ENCODE measurements at regions not wholly inside any gene's neighbourhood (a gene's known extent, or its start where the extent isn't known, plus 50 kb on each side); places are given as distances from the start of the nearest gene placed in this dataset.
"Not testable (repeated sequence)": the region's sequence is repeated elsewhere in the genome, so short reads cannot be mapped to it uniquely, and the experiment has no call there.

DNA sequence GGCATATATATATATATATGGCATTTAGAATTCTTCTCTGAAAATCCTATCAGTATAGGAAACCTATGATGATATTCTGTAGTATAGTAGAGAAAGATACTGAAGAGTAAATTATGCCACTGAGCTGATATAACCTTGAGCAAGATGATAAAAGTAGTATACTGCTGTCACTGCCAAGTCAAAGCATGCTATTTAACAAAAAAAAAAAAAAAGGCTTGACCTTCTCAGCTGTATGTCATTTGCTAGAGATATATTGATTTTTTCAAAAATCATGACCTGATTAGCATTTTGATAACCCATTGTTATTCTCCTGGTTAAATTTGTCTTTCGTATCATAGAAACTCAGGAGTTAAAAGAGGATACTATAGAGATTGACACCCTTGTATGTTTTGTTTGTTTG lies 299.4 kb downstream of the ADAMTS20 start:
- no peak for DNase-seq (ENCODE audit: low spot score)

DNA sequence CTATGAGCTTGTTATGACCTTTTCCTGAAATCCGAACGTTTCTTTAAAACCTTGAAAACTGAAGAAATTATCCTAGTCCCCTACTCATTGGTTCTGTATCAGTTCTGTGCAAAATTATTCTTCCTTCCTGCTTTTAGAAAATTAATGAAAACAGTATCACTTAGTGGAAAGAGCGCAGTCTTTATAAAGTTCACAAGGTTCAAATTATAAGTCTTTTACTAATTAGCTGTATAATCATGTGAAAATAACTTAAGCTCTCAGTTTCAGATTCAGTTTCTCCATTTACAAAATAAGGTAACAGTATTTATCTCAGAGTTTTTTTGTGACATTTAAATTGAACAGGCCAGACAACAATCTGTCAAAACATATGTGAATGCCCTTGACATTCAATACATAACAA lies 306.1 kb downstream of the ADAMTS20 start:
- no peak for DNase-seq (ENCODE audit: low spot score)

- no peak for DNase-seq (ENCODE audit: low spot score)
These were observed 310.0 kb downstream of the ADAMTS20 start for GRCh38 chr12:43241986-43242385.

- DNase-seq (ENCODE audit: low spot score) = no peak
These were observed 313.7 kb downstream of the ADAMTS20 start for GRCh38 chr12:43238281-43238680.

DNA sequence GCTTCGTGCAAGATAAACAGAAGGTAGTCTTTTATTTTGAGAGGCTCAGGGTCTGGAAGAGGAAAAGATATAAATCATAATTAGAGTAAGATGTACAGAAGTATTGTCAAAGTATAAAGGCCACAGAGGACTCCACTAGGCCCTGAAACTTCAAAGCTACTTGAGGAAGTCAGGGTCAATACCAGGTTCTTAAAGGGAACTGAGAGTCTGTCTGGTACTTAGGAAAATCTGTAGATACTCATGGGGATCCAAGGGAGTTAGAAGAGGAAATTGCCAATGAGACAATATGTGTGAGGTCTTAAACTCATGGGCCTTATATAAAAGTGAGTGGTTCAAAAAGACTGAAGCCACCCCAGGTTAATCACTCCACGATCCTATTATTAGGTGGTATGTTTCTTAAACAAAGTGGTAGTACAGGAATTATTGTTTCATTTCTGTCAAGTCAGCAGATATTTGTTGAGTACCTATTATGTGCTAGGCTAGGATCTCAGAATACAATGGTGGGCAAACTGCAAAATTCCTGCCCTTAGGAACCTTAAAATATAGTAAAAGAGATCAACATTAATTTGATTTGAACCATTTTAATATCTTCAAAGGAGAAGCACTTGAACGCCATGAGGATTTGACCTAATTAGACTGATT lies 314.6 kb downstream of the ADAMTS20 start:
- DNase-seq (ENCODE audit: low spot score) = no peak

DNA sequence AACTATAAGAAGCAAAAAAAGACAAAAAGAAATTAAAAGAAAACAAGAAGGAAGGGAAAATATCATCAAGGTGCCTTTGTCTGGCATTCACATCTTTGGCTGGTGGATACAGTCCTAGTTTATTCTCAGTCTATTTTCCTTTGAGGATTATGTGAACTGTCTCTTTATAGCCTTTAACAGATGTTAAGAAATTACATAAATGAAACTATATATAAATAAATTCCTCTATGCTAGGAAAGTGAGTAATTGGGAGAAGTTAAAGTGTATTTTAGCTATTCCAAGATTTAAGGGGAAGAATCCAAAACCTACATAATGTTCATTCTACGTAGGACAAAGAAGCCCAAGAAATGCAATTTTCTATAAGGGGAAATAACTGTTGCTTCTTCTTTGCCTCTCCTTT lies 316.3 kb downstream of the ADAMTS20 start:
- no peak for DNase-seq (ENCODE audit: low spot score)

DNA sequence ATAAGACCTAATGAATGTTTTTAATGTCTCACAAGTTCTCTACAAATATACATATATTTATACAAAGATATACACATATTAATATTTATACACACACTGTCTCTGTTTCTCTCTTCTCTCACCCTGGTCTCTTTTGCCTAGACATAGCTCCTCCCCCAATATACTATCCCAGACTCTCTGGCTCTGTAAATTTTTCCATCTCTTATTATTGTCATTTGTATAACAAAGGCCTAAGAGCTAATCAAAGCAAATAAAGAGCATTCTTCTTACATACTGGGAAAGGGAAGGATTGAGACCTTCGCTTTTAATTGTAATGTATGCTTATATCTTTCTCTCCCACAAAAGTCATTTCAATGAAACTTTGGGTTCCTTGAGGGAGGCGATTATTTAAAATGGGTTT lies 318.1 kb downstream of the ADAMTS20 start:
- no peak for DNase-seq (ENCODE audit: low spot score)

DNA sequence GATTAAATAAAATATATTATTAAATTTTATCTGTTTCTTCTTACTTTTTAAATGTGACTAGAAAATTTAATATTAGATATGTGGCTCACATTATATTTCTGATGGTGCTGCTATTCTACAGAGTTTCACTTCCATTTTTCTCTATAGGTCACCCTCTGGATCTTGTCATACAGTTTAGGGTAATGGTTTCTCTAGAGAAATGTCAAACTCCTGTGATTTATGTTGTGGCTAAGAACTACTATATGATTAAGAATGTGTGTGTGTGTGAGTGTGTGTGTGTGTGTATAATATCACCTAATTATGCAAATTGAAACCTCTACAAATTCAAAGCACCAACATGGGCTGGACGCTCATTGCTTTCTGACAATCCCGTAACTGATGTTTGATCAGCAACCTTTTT lies 325.9 kb downstream of the ADAMTS20 start:
- DNase-seq (ENCODE audit: low spot score) = no peak

- DNase-seq (ENCODE audit: low spot score) = not testable (repeated sequence)
These were observed 327.7 kb downstream of the ADAMTS20 start for GRCh38 chr12:43224190-43224805.

- DNase-seq (ENCODE audit: low spot score) = no peak
These were observed 329.2 kb downstream of the ADAMTS20 start for GRCh38 chr12:43222796-43223195.

GRCh38 chr12:43221216-43221615 lies 330.8 kb downstream of the ADAMTS20 start:
- DNase-seq (ENCODE audit: low spot score) = no peak

DNA sequence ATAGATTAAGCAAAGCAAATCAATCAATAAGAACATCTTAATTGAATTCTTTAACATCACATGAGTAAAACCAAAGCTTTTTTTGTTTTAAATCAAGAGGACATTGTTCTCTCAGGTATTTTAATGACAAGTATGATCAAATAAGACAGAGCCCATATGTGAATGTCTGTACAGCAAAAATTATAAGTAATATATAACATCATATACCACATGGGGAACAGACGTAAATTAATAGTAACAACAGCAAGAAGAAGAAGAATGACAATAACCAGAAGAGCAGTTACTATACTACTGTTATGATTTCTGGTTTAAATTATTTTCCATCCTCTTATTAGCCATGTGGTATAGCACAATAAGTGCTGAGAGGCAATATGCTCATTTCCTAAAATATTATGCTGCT lies 335.5 kb downstream of the ADAMTS20 start:
- DNase-seq (ENCODE audit: low spot score) = no peak

DNA sequence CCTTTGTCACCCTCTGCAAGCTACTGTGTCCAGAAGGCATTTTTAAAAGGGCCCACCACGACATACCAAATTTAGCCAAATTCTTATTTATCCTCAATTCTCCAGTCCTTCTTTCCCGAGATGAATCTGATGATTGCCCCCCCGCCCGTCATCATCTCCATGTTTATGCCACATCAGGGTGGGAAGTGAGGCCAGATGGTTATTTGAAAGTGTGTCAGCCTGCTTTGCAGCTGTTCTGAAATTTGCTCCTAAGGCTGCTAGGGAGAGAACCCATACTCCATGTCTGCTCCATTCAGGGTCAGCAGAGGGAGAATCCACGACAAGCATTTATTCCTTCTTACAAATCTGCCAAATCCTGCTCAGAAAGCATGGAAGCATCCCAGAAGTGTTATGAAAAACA lies 337.8 kb downstream of the ADAMTS20 start:
- no peak for DNase-seq (ENCODE audit: low spot score)

- no peak for DNase-seq (ENCODE audit: low spot score)
These were observed 338.4 kb downstream of the ADAMTS20 start for GRCh38 chr12:43213608-43214007.

DNA sequence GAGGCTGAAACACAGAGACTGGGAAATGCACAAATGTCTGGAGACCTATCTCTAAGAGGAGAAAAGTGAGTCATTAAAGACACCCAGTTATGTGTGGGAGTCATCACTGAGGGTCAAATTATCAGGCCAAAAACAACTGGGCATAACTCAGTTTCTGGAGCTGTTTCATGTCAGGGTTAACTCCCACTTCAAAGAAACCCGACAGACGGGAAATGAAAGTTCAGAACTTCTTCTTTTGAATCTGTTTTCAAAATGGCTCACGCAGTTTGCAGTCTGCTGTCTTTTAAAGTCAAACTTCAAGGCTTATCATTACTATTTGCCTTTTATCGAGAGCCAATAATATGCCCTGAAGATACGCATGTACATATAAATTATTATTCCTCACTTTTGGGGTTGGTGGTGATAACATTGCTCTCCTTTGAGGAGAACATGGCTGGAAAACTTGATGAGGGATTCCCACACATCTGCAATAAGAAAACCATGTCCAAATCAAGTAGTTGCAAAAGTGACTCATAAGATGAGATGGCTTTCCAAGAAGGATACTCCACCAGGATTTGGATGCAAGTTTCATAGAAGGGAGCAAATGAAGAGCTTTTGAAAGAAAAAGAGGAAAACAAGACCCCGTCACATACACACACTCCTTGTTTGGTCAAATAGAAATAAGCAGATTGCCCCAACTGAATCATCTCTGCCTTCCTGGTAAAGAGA lies 341.4 kb downstream of the ADAMTS20 start:
- DNase-seq (ENCODE audit: low spot score) = no peak

- no peak for DNase-seq (ENCODE audit: low spot score)
These were observed 343.4 kb downstream of the ADAMTS20 start for GRCh38 chr12:43208627-43209026.

DNA sequence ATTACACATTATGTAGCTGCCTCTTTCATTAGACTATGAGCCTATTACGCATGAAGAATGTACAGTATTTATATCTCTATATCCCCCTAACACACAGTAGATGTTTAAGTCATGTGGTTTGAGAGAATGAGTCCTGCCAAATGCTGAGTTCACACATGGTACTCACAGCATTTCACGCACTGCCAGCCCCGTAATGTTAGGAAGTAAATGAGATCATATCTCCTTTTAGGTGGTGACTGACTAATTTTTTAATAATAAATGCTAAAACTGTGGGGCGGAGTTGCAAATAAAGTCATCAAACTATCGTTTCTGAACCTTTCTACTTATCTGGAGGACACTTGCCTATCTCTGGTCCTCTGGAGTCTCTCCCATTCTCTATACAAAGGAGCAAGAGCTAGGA lies 343.8 kb downstream of the ADAMTS20 start:
- DNase-seq (ENCODE audit: low spot score) = no peak

- DNase-seq (ENCODE audit: low spot score) = no peak
These were observed 345.6 kb downstream of the ADAMTS20 start for GRCh38 chr12:43206396-43206795.

GRCh38 chr12:43198608-43199007 lies 353.4 kb downstream of the ADAMTS20 start:
- DNase-seq (ENCODE audit: low spot score) = no peak

GRCh38 chr12:43196268-43196907 lies 355.6 kb downstream of the ADAMTS20 start:
- DNase-seq (ENCODE audit: low spot score) = no peak

DNA sequence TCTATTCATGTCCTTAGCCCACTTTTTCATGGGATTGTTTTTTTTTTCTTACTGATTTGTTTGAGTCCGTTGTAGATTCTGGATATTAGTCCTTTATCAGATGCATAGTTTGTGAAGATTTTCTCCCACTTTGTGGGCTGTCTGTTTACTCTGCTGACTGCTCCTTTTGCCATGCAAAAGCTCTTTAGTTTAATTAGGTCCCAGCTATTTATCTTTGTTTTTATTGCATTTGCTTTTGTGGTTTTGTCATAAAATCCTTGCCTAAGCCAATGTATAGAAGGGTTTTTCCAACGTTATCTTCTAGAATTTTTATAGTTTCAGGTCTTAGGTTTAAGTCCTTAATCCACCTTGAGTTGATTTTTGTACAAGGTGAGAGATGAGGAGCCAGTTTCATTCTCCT lies 358.9 kb downstream of the ADAMTS20 start:
- not testable (repeated sequence) for DNase-seq (ENCODE audit: low spot score)

DNA sequence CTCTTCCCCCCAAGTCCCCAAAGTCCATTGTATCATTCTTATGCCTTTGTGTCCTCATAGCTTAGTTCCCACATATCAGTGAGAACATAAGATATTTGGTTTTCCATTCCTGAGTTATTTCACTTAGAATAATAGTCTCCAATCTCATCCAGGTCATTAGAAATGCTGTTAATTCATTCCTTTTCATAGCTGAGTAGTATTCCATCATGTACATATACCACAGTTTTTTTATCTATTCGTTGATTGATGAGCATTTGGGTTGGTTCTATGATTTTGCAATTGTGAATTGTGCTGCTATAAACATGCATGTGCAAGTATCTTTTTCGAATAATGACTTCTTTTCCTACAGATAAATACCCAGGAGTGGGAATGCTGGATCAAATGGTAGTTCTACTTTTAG lies 359.6 kb downstream of the ADAMTS20 start:
- not testable (repeated sequence) for DNase-seq (ENCODE audit: low spot score)

DNA sequence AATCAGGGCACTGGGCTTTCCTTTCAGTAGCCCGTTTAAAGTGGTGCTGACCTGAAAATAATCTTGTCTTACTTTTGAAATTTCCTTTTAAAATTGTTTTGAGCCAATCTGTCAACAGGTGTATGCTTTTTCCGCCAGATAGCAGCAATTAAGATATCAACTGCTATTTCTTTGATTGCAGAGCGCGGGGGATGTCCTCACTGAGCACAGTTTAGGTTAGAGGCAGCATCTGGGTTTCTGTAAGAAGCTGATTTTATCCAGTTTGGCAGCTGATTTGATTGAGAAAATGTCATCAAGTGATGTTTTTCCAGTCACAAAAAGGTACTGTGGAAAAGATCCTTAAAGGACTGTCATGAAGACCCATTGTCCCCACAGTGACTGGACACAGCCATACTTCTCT lies 371.8 kb downstream of the ADAMTS20 start:
- DNase-seq (ENCODE audit: low spot score) = no peak
